HUES64 (cell line): ENCODE measurements at regions not wholly inside any gene's neighbourhood (a gene's known extent, or its start where the extent isn't known, plus 50 kb on each side); places are given as distances from the start of the nearest gene placed in this dataset.

ENCODE experiments used
- H3K27ac ChIP-seq: 2 replicates; pipeline ENCODE4 v1.7.0; 2013; ENCODE audit warnings: low read depth, low read length, inconsistent platforms
- H3K27me3 ChIP-seq: 2 replicates; pipeline ENCODE4 v1.6.1; 2013; ENCODE audit warnings: mild to moderate bottlenecking, low read length; ENCODE audit not compliant: insufficient read depth
- H3K36me3 ChIP-seq: 2 replicates; pipeline ENCODE4 v1.6.1; 2013; ENCODE audit warnings: mild to moderate bottlenecking, low read length; ENCODE audit not compliant: insufficient read depth
- H3K4me1 ChIP-seq: 2 replicates; pipeline ENCODE4 v1.6.1; 2013; ENCODE audit warnings: mild to moderate bottlenecking, low read length, moderate library complexity; ENCODE audit not compliant: insufficient read depth
- H3K4me3 ChIP-seq: 2 replicates; pipeline ENCODE4 v1.5.1; 2013; ENCODE audit warnings: mild to moderate bottlenecking, low read length, moderate library complexity
- H3K9ac ChIP-seq: 2 replicates; pipeline ENCODE4 v1.6.1; 2013; ENCODE audit warnings: mild to moderate bottlenecking, low read depth, low read length
- H3K9me3 ChIP-seq: 2 replicates; pipeline ENCODE4 v1.6.1; 2013; ENCODE audit warnings: low read depth, low read length; ENCODE audit not compliant: insufficient read depth
- WGBS: fragments of 150-250, 120-280 bp; methylation state at CpG from one replicate; pipeline ENCODE4 v1.1.7; 2013; ENCODE audit warnings: missing lambda C conversion rate; 5-methylcytosine and 5-hydroxymethylcytosine counted together

GRCh38 chr2:226158229-226158628 is 641.4 kb downstream of the IRS1 start:
- Histone ChIP-seq H3K27ac (no peak overlapping the region), H3K36me3 (no peaks in the 10 kb centered on the region), H3K9me3 (no peaks in the 10 kb centered on the region), H3K9ac (no peak overlapping the region), H3K27me3 (no peaks in the 10 kb centered on the region), H3K4me1 (peaks cover 56% of the 10 kb centered on the region), H3K4me3 (no peak overlapping the region)
- WGBS: 79% methylated on average over 1 of the region's 1 CpG

- WGBS: 92% methylated on average over 5 of the region's 5 CpGs
Observed at GRCh38 chr2:226155093-226155875, 644.3 kb downstream of the IRS1 start.

GRCh38 chr2:226154610-226155009 is 645.0 kb downstream of the IRS1 start:
- H3K9me3 ChIP-seq: no peaks in the 10 kb centered on the region
- H3K4me3 ChIP-seq: no peak overlapping the region
- WGBS: 89% methylated on average over 3 of the region's 3 CpGs
- H3K4me1 ChIP-seq: peaks cover 47% of the 10 kb centered on the region
- H3K27me3 ChIP-seq: no peaks in the 10 kb centered on the region
- H3K36me3 ChIP-seq: no peaks in the 10 kb centered on the region
- no peak overlapping the region for H3K9ac ChIP-seq
- H3K27ac ChIP-seq: no peak overlapping the region

More at GRCh38 chr2:226155093-226155875, 644.3 kb downstream of the IRS1 start:
- Histone ChIP-seq H3K4me1 (peaks cover 54% of the 10 kb centered on the region), H3K36me3 (no peaks in the 10 kb centered on the region), H3K9ac (no peak overlapping the region), H3K4me3 (no peak overlapping the region), H3K27me3 (no peaks in the 10 kb centered on the region), H3K27ac (no peak overlapping the region), H3K9me3 (no peaks in the 10 kb centered on the region)

GRCh38 chr2:226153553-226153952 is 646.1 kb downstream of the IRS1 start:
- WGBS: 96% methylated on average over 3 of the region's 3 CpGs
- Histone ChIP-seq H3K9me3 (no peaks in the 10 kb centered on the region), H3K27me3 (no peaks in the 10 kb centered on the region), H3K36me3 (no peaks in the 10 kb centered on the region), H3K4me1 (peaks cover 36% of the 10 kb centered on the region), H3K27ac (no peak overlapping the region), H3K4me3 (no peak overlapping the region), H3K9ac (no peak overlapping the region)

GRCh38 chr2:226151157-226151556 is 648.5 kb downstream of the IRS1 start:
- H3K27ac ChIP-seq: no peak overlapping the region
- H3K36me3 ChIP-seq: no peaks in the 10 kb centered on the region
- no peak overlapping the region for H3K4me3 ChIP-seq
- H3K9me3 ChIP-seq: no peaks in the 10 kb centered on the region
- H3K9ac ChIP-seq: no peak overlapping the region
- H3K27me3 ChIP-seq: no peaks in the 10 kb centered on the region
- WGBS: 73% methylated on average over 1 of the region's 1 CpG
- peaks cover 13% of the 10 kb centered on the region for H3K4me1 ChIP-seq

- H3K9me3 ChIP-seq: no peaks in the 10 kb centered on the region
- no peak overlapping the region for H3K27ac ChIP-seq
- WGBS: 100% methylated on average over 2 of the region's 2 CpGs
Observed at GRCh38 chr2:226143091-226143490, 656.5 kb downstream of the IRS1 start.

GRCh38 chr2:226142463-226142862 is 657.2 kb downstream of the IRS1 start:
- no peaks in the 10 kb centered on the region for H3K27me3 ChIP-seq
- H3K4me3 ChIP-seq: no peak overlapping the region
- WGBS: 94% methylated on average over 1 of the region's 1 CpG
- no peak overlapping the region for H3K27ac ChIP-seq
- no peak overlapping the region for H3K9ac ChIP-seq
- no peaks in the 10 kb centered on the region for H3K4me1 ChIP-seq
- H3K36me3 ChIP-seq: no peaks in the 10 kb centered on the region
- H3K9me3 ChIP-seq: no peaks in the 10 kb centered on the region

More at GRCh38 chr2:226143091-226143490, 656.5 kb downstream of the IRS1 start:
- Histone ChIP-seq H3K4me1 (no peaks in the 10 kb centered on the region), H3K4me3 (no peak overlapping the region), H3K36me3 (no peaks in the 10 kb centered on the region), H3K27me3 (no peaks in the 10 kb centered on the region), H3K9ac (no peak overlapping the region)

GRCh38 chr2:226140594-226140993 is 659.0 kb downstream of the IRS1 start:
- 100% methylated on average over 2 of the region's 2 CpGs for WGBS

GRCh38 chr2:226139759-226140158 is 659.9 kb downstream of the IRS1 start:
- H3K9me3 ChIP-seq: no peaks in the 10 kb centered on the region
- H3K27ac ChIP-seq: no peak overlapping the region
- H3K36me3 ChIP-seq: no peaks in the 10 kb centered on the region
- H3K9ac ChIP-seq: no peak overlapping the region
- no peaks in the 10 kb centered on the region for H3K4me1 ChIP-seq
- no peak overlapping the region for H3K4me3 ChIP-seq
- H3K27me3 ChIP-seq: no peaks in the 10 kb centered on the region

More at GRCh38 chr2:226140594-226140993, 659.0 kb downstream of the IRS1 start:
- no peaks in the 10 kb centered on the region for H3K36me3 ChIP-seq
- no peak overlapping the region for H3K9ac ChIP-seq
- no peak overlapping the region for H3K4me3 ChIP-seq
- no peaks in the 10 kb centered on the region for H3K27me3 ChIP-seq
- H3K4me1 ChIP-seq: no peaks in the 10 kb centered on the region
- no peaks in the 10 kb centered on the region for H3K9me3 ChIP-seq
- no peak overlapping the region for H3K27ac ChIP-seq

GRCh38 chr2:226137201-226137811 is 662.3 kb downstream of the IRS1 start:
- 88% methylated on average over 4 of the region's 4 CpGs for WGBS
- H3K4me3 ChIP-seq: no peak overlapping the region
- H3K36me3 ChIP-seq: no peaks in the 10 kb centered on the region
- no peaks in the 10 kb centered on the region for H3K27me3 ChIP-seq
- no peak overlapping the region for H3K27ac ChIP-seq
- peaks cover 5% of the 10 kb centered on the region; the same call in 1 of the 2 replicates for H3K4me1 ChIP-seq
- H3K9me3 ChIP-seq: no peaks in the 10 kb centered on the region
- no peak overlapping the region for H3K9ac ChIP-seq

GRCh38 chr2:226136739-226137138 is 662.9 kb downstream of the IRS1 start:
- 100% methylated on average over 4 of the region's 4 CpGs for WGBS
- H3K9ac ChIP-seq: no peak overlapping the region
- peaks cover 10% of the 10 kb centered on the region for H3K4me1 ChIP-seq

More at GRCh38 chr2:226136739-226137138, 662.9 kb downstream of the IRS1 start:
- H3K36me3 ChIP-seq: no peaks in the 10 kb centered on the region
- no peak overlapping the region for H3K4me3 ChIP-seq
- H3K9me3 ChIP-seq: no peaks in the 10 kb centered on the region
- H3K27me3 ChIP-seq: no peaks in the 10 kb centered on the region
- no peak overlapping the region for H3K27ac ChIP-seq
